Embryonic facial prominence (tissue), 1 donor: ENCODE measurements at regions not wholly inside any gene's neighbourhood (a gene's known extent, or its start where the extent isn't known, plus 50 kb on each side); places are given as distances from the start of the nearest gene placed in this dataset.
"Not testable (repeated sequence)": the region's sequence is repeated elsewhere in the genome, so short reads cannot be mapped to it uniquely, and the experiment has no call there.

ENCODE experiments used
- DNase-seq: peaks from one replicate; pipeline ENCODE4 v3.0.0-alpha.2; 2016; ENCODE audit errors: extremely low spot score

- no peak for DNase-seq
These were observed 69.4 kb downstream of the TOMM20 start for GRCh38 chr1:235059221-235059620.

- no peak for DNase-seq
These were observed 69.9 kb downstream of the TOMM20 start for GRCh38 chr1:235058695-235059094.

DNA sequence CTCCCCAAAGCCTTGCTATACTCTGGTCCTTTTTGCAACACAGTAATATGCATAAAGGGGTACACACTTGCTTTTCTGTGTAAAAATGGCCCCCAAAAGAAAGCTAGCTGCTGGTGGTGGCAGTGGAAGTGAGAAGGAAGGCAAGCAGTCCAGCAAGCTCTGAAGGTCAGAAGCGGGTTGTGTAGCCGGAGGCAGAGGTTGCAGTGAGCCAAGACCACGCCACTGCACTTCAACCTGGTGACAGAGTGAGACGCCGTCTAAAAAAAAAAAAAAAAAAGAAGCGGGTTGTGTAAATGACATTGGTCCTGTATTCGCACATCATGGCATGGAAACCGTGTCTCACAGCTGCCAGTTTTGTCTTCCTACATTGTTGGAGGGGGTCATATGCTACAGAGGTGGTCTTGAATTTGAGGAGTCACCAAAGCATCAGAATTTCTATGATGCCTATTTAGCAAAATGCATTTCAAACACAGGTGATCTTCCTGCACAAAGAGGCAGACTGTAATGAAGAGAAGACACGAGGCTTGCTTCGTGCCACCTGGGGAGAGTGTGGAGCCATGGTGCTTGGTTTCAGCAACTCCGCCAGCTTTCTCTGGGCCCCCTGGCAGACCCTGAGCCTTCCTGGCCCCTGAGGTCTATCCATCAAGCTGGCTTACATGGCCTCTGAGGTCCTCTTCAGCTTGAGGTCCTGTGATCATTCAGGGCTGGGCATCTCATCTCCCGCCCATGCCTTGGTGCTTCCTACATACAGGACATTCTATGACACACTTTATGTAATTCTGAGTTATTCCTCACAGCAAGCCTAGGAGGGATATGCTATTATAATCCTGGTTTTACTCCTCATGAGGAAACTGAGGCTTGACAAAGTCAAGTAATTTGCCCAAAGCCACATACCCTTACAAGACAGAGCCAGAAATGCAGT lies 71.0 kb downstream of the TOMM20 start:
- DNase-seq, result no peak

DNA sequence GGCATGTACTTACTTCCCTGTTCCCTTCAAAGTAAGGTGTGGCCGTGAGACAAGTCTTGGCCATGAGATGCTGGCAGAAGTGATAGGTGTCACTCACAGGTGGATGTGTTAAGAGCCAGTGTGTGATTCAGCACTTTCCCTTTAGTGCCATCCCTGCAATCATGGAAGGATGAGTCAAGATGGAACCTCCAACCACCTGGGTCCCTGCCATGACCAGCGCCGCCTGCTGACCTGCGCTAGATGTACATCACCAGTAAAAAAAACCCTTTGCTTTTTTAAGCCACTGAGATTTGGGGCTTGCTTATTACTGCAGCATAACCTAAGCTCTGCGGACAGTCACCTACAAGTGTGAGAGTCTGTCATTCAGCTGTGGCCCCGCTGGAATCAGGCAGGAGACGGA lies 71.7 kb downstream of the TOMM20 start:
- no peak for DNase-seq

DNA sequence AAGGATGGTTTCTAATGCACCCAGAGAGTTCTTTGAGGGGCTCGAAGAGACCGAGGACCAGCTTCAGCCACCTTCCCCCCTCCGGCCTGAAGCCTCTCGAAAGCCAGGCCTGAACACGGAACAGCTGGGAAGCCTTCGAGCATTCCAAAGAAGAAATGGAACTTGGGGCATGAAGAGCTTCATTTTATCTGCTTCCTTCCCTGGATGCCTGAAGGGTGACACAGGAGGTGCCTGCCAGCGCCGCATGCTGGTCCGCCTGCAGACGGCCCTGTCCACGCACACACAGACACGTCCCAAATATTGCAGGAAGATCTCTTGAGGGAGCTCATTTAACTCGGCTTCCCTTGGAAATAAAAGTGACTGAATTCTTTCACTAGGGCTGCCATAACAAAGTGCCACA lies 73.7 kb downstream of the TOMM20 start:
- no peak for DNase-seq

DNA sequence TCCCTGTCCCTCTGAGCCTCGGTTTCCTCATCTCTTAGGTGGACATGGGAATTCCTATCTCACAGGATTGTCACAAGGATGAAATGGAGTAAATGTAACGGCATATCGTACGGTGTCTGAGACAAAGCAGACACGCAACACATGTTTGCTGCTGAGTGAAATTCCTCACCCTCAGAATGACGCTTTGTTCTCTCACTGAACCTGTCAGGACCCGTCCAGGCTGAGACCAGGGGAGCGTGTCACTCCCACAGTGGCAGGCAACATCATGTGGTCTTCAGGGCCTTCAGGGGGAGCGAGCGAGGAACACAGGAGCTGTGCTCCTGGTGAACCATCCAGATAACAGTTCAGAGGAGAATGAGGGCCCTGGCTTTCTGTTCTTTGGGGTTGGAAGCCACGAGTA lies 74.2 kb downstream of the TOMM20 start:
- DNase-seq, result no peak

DNA sequence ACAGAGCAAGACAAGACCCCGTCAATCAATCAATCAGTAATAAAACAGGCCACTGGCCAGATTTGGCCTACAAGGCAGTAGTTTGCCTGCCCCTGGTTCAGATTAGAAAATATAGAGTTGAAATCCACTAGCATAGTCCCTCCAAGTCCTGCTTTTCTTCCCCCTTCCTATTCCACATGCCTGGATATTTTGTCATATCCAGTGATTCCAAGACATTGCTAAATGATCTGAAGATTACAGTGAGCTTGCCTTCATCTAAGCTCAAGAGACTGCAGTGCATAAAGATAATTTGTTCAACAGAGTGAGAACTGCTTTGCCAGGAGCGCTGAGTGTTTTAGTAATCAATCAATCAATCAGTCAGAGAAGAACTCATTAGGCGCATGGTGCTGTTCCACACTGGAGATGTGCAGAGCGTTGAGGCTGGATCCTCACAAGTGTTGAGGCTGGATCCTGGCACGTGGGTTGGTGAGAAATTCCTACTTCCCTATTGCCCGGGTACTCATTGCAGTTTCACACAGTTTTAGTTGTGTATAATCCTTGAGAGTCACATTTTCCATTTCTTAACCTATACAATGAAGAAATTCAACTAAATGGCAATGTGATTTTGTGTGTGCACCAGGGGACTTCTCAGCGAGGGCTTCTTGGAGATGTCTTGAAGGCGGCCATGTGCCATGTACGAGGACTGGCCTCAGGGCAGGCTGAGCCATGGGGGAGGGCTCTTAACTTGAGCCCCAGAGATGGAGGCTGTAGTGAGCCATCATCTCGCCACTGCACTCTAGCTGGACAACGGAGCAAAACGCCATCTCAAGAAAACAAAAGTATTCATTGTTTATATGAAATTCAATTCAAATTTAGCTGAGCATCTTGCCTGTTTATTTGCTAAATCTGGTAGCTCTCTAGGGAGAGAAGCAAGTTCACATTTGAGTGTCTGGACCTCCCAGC lies 76.3 kb downstream of the TOMM20 start:
- no peak for DNase-seq

GRCh38 chr1:235051521-235051920 lies 77.1 kb downstream of the TOMM20 start:
- no peak for DNase-seq

DNA sequence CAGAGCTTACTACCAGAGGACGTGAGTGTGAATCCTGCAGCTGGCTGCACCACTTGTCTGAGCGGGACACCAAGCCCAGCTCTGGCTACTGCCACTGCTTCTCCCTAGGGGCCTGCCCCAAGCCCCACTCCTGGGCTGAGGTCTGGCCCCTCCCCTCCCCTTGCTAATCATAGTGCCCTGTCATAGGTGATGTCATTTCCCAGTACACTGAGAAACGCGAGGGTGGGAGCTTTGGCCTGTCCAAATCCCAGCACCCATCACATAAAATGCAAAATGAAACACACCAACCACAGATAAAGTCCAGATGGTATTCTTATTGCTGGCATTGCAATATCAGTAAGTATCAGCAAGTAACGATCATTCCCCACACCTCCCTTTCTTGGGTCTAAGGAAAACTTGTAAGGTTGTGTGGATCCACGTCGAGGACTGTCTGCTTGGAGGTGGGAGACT lies 77.7 kb downstream of the TOMM20 start:
- DNase-seq, result no peak

DNA sequence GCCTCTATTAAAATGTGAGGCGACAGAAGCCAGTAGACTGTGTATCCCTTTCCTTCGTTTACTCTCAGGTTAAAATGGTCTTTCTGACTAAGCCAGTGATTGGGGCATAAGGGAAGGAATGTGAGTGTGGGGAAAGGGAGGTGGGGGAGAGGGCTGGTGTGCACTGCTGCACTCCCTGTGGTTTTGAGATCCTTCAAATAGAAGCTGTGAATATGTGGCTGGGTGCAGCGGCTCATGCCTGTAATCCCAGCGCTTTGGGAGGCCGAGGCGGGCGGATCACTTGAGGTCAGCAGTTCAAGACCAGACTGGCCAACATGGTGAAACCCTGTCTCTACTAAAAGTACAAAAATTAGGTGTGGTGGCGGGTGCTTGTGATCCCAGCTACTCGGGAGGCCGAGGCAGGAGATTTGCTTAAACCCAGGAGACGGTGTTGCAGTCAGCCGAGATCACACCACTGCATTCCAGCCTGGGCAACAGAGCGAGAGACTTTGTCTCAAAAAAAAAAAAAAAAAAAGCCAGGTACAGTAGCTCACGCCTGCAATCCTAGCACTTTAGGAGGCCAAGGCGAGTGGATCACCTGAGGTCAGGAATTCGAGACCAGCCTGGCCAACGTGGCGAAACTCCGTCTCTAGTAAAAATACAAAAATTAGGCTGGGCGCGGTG lies 78.8 kb downstream of the TOMM20 start:
- DNase-seq, result not testable (repeated sequence)

DNA sequence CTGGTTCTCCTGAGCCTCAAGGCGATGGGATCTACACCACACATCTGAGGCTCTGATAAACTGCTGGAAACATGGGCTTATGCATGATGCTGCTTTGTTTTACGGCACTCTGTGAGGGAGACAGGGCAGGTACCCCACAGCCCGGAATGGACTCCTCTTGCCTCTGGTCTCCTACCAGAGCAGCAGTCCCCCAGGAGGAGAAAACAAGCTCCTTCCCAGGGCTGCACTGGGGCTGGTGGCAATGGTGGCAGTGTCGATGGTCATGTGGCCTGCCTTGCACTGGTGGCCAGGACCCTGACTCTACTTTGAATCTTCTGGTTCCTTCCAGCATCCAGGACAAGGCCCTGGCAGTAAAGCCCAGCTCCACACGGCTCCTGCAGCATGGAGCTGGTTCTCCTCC lies 79.4 kb downstream of the TOMM20 start:
- DNase-seq, result no peak

- no peak for DNase-seq
These were observed 81.2 kb downstream of the TOMM20 start for GRCh38 chr1:235047331-235047871.

GRCh38 chr1:235045921-235046601 lies 82.6 kb downstream of the TOMM20 start:
- no peak for DNase-seq

DNA sequence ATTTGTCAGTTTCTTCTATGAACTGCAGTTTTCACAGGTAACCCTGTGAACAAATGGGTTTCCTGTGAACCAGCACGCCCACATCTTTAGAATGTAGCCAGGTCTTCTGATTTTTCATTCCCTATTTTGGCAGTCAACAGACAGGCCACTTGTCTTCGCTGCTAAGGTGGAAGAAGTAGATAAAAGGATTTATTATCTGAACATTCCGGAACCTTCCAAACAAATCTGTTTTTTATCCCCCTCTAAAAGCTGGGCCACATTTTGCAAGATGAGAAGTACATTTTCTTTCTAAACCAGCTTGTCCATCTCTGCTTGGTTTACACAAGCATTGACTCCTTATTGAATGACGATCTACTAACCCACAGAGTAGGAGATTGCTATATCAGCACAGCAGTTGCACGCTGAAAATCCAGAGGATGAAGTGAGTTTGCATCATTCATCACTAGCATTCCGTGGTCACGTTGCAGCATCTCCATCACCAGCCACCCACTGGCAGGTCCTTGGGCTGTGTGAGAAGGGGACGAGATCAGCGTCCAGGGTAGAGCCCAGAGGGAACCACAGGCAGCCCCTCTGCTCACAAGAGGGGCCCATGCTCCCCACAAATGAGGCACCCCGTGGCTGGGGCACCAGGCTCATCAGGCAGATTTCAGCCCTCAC lies 83.5 kb downstream of the TOMM20 start:
- no peak for DNase-seq

DNA sequence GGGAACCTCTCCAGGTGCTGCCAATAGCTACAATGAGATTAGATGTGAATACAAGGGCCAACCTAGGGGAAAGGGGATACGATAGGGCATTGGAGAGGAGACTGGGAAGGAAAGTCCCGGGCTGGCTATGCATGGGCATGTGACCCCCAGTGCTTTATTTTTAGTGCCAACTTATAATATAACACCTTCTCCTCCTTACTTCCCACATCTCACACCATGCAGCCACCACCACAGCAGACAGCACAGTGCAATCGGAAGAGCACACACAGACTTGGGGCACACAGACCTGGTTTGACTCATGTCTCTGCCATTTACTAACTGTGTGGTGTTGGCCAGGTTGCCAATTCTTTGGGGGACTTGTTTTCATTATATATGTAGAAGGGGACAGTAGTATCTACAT lies 85.4 kb downstream of the TOMM20 start:
- no peak for DNase-seq

DNA sequence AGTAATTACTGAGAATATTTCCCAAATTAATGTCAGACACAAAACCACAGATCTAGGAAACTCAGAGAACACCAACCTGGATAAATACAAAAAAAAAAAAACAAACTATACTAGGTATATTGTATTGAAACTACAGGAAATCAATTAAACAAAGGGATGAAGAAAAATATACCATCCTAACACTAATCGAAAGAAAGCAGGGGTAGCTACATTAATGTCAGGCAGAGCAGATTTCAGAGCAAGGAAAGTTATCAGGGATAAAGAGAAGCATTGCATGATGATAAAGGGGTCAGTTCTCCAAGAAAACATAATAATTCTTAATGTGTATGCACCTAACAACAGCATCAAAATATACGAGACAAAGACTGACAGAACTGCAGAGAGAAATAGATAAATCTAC lies 89.9 kb downstream of the TOMM20 start:
- no peak for DNase-seq

DNA sequence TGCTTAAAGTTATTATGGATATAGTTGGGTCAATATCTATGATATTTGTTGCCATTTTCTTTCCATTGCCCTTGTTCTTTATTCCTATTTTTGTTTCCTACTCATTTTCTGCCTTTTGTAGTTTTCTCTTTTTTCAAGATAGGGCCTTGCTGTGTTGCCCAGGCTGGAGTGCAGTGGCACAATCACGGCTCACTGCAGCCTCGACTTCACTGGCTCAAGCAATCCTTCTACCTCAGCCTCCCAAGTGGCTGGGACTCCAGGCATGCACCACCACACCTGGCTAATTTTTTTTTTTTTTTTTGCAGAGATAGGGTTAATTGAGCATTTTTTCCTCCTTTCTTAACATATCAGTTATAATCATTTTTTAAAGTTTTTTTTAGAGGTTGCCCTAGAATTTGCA lies 92.7 kb downstream of the TOMM20 start:
- DNase-seq, result no peak

GRCh38 chr1:235030919-235031596 lies 97.6 kb downstream of the TOMM20 start:
- DNase-seq, result no peak

GRCh38 chr1:235027862-235028250 lies 100.8 kb downstream of the TOMM20 start:
- DNase-seq, result no peak
